NT2/D1 (cell line): ENCODE measurements at regions not wholly inside any gene's neighbourhood (a gene's known extent, or its start where the extent isn't known, plus 50 kb on each side); places are given as distances from the start of the nearest gene placed in this dataset.

ENCODE experiments used
- SUZ12 ChIP-seq: IDR thresholded peaks from 2 replicates; pipeline ENCODE4 v1.6.1; 2011; ENCODE audit not compliant: insufficient read length, insufficient read depth; ENCODE audit errors: extremely low read depth
- YY1 ChIP-seq: IDR thresholded peaks from 2 replicates; pipeline ENCODE4 v1.6.1; 2011; ENCODE audit not compliant: insufficient read length, insufficient read depth
- ZNF274 ChIP-seq: IDR thresholded peaks from 2 replicates; pipeline ENCODE4 v1.6.1; 2011; ENCODE audit warnings: mild to moderate bottlenecking, low read depth, low read length

DNA sequence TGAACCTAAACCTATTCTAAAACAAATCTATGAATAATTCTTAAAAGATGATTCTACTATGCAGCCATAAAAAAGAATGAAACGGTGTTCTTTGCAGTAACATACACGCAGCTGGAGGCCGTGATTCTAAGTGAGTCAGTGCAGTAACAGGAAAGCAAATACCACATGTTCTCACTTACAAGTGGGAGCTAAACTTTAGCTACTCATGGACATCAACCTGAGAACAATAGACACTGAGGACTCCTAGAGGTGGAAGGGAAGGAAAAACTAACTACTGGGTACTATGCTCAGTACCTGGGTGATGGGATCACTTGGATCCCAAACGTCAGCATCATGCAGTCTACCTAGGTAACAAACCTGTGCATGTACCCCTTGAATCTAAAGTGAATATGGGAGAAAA is 575.0 kb upstream of the MGMT start:
- TF ChIP-seq YY1: no peak
- TF ChIP-seq ZNF274: no peak
- no peak for TF ChIP-seq SUZ12
